ENCODE measurements at regions not wholly inside any gene's neighbourhood (a gene's known extent, or its start where the extent isn't known, plus 50 kb on each side); places are given as distances from the start of the nearest gene placed in this dataset.
A peak's percentile ranks its signal among the peaks of the same experiment; 100 is the strongest.

DNA sequence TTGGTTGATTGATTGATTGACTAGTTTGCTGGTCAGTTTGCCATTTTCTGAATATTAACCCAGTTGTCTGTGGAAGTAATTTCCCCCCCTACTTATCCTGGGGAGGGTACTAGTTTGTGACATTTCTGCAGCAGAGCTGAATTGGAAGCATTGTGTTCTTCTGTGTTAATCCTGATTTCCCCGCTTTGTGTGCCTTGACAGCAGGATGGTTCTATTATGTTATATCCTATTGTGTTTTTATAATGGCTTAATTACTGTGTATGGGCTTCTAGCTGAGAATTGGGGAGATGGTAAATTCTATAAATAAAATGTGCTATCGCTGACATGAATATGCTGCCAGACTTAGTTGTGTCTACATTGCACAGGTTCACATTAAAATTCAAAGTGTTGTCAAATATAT lies 499.7 kb downstream of the COG6 start:
- Histone ChIP-seq H3K27me3 (ENCODE audit: insufficient read depth, low read length) (no peaks in the 10 kb centered on the region), H2BK5ac (ENCODE audit: low read depth, low read length, poor library complexity) (no peak overlapping the region), H2AFZ (ENCODE audit: insufficient read depth, low read length, poor library complexity) (no peak overlapping the region), H3K79me2 (ENCODE audit: control insufficient read depth, insufficient read depth, low read length, poor library complexity) (no peaks in the 10 kb centered on the region), H3K36me3 (ENCODE audit: control insufficient read depth in 1 of 2, insufficient read depth in 2 of 2, low read length in 2 of 2) (no peaks in the 10 kb centered on the region), H2BK120ac (ENCODE audit: insufficient read depth, low read length, poor library complexity) (no peak overlapping the region), H3K4me1 (ENCODE audit: control insufficient read depth in 1 of 2, insufficient read depth in 2 of 2, low read length in 2 of 2) (peaks cover 3 to 6% of the 10 kb centered on the region in 2 experiments), H3K9me3 (ENCODE audit: insufficient read depth, low read depth, low read length) (no peaks in the 10 kb centered on the region), H3K4me2 (ENCODE audit: low read length) (no peak overlapping the region), H3K79me1 (ENCODE audit: low read length) (peaks cover 3% of the 10 kb centered on the region), H3K9ac (ENCODE audit: low read length) (no peak overlapping the region), H3K23ac (ENCODE audit: low read length) (no peak overlapping the region), H4K8ac (ENCODE audit: low read depth, low read length) (no peak overlapping the region), H3K4ac (ENCODE audit: low read depth, low read length) (no peak overlapping the region), H2BK12ac (ENCODE audit: low read length) (no peak overlapping the region), H3K18ac (ENCODE audit: low read length) (no peak overlapping the region), H2AK5ac (ENCODE audit: low read length) (no peak overlapping the region), H3K27ac (ENCODE audit: low read depth, low read length) (no peak overlapping the region), H4K12ac (ENCODE audit: low read depth, low read length) (no peak overlapping the region), H4K91ac (ENCODE audit: low read depth, low read length) (no peak overlapping the region), H3K14ac (ENCODE audit: low read length) (no peak overlapping the region), H3K4me3 (ENCODE audit: low read depth, low read length) (no peak overlapping the region)
- WGBS (ENCODE audit: extremely low coverage, insufficient coverage, insufficient read length), result no CpG with 5 or more reads among the region's 2 CpGs
- no peak for DNase-seq

DNA sequence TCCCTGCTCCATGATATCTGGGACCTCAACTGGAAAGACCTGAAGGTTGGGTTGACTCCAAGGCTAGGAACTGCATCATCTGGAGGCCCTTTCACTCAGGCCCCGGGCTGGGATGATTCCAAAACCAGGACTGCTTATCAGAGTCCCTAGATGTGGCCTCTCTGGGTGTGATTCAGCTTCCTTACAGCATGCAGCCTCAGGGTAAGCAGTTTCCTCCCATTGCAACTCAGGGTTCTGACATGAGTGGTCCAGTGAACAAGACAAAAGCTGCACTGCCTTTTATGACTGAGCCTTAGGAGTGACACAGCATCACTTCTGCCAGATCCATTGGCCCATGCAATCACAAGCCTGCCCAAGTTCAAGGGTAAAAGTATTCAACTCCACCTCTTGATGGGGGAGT lies 502.8 kb downstream of the COG6 start:
- H3K9ac ChIP-seq (ENCODE audit: low read length), result no peak overlapping the region
- no peak overlapping the region for H4K91ac ChIP-seq (ENCODE audit: low read depth, low read length)
- H3K4me2 ChIP-seq (ENCODE audit: low read length), result no peak overlapping the region
- H3K79me2 ChIP-seq (ENCODE audit: control insufficient read depth, insufficient read depth, low read length, poor library complexity), result no peaks in the 10 kb centered on the region
- H3K23ac ChIP-seq (ENCODE audit: low read length), result no peak overlapping the region
- H2BK12ac ChIP-seq (ENCODE audit: low read length), result no peak overlapping the region
- peaks cover 7% of the 10 kb centered on the region for H3K79me1 ChIP-seq (ENCODE audit: low read length)
- no peak overlapping the region for H3K14ac ChIP-seq (ENCODE audit: low read length)
- no peak overlapping the region for H2AK5ac ChIP-seq (ENCODE audit: low read length)
- no CpG with 5 or more reads among the region's 1 CpG for WGBS (ENCODE audit: extremely low coverage, insufficient coverage, insufficient read length)
- DNase-seq, result peak; percentile 47
- H2BK120ac ChIP-seq (ENCODE audit: insufficient read depth, low read length, poor library complexity), result no peak overlapping the region
- no peak overlapping the region for H2BK5ac ChIP-seq (ENCODE audit: low read depth, low read length, poor library complexity)
- H3K4me1 ChIP-seq (ENCODE audit: control insufficient read depth in 1 of 2, insufficient read depth in 2 of 2, low read length in 2 of 2), result peaks cover 6 to 8% of the 10 kb centered on the region in 2 experiments
- no peak overlapping the region for H4K8ac ChIP-seq (ENCODE audit: low read depth, low read length)
- no peaks in the 10 kb centered on the region for H3K36me3 ChIP-seq (ENCODE audit: control insufficient read depth in 1 of 2, insufficient read depth in 2 of 2, low read length in 2 of 2)
- H3K18ac ChIP-seq (ENCODE audit: low read length), result no peak overlapping the region
- H3K9me3 ChIP-seq (ENCODE audit: insufficient read depth, low read depth, low read length), result no peaks in the 10 kb centered on the region
- H4K12ac ChIP-seq (ENCODE audit: low read depth, low read length), result no peak overlapping the region
- no peak overlapping the region for H2AFZ ChIP-seq (ENCODE audit: insufficient read depth, low read length, poor library complexity)
- no peak overlapping the region for H3K27ac ChIP-seq (ENCODE audit: low read depth, low read length)
- H3K27me3 ChIP-seq (ENCODE audit: insufficient read depth, low read length), result no peaks in the 10 kb centered on the region
- H3K4ac ChIP-seq (ENCODE audit: low read depth, low read length), result no peak overlapping the region
- H3K4me3 ChIP-seq (ENCODE audit: low read depth, low read length), result peak overlapping the region; percentile 13

DNA sequence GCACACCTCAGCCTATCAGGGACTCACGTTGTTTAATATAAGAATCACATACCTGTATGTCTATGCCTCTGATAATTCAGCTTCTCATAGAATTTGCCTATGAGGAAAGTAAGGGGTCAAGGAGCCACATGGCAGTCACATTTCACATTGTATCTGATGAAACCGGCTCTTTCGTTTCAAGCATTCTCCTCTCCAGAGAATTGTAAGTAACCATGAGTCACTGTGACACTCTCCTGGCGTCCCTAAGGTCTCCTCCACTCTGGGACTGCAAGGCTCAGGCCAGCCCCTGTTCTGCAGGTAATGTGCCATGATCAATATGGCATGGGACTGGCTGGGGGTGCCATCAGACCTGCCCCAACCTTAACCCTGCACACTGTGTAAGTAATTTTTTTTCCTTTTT lies 503.3 kb downstream of the COG6 start:
- H2AFZ ChIP-seq (ENCODE audit: insufficient read depth, low read length, poor library complexity), result no peak overlapping the region
- no peak overlapping the region for H2BK12ac ChIP-seq (ENCODE audit: low read length)
- no CpG with 5 or more reads among the region's 4 CpGs for WGBS (ENCODE audit: extremely low coverage, insufficient coverage, insufficient read length)
- H2AK5ac ChIP-seq (ENCODE audit: low read length), result no peak overlapping the region
- H3K79me2 ChIP-seq (ENCODE audit: control insufficient read depth, insufficient read depth, low read length, poor library complexity), result no peaks in the 10 kb centered on the region
- H3K79me1 ChIP-seq (ENCODE audit: low read length), result peaks cover 11% of the 10 kb centered on the region
- no peak overlapping the region for H2BK5ac ChIP-seq (ENCODE audit: low read depth, low read length, poor library complexity)
- no peak overlapping the region for H4K12ac ChIP-seq (ENCODE audit: low read depth, low read length)
- no peaks in the 10 kb centered on the region for H3K27me3 ChIP-seq (ENCODE audit: insufficient read depth, low read length)
- H3K27ac ChIP-seq (ENCODE audit: low read depth, low read length), result no peak overlapping the region
- no peak overlapping the region for H3K18ac ChIP-seq (ENCODE audit: low read length)
- no peak overlapping the region for H3K4me3 ChIP-seq (ENCODE audit: low read depth, low read length)
- H3K36me3 ChIP-seq (ENCODE audit: control insufficient read depth in 1 of 2, insufficient read depth in 2 of 2, low read length in 2 of 2), result no peaks in the 10 kb centered on the region
- peaks cover 9 to 13% of the 10 kb centered on the region in 2 experiments for H3K4me1 ChIP-seq (ENCODE audit: control insufficient read depth in 1 of 2, insufficient read depth in 2 of 2, low read length in 2 of 2)
- H3K14ac ChIP-seq (ENCODE audit: low read length), result no peak overlapping the region
- H2BK120ac ChIP-seq (ENCODE audit: insufficient read depth, low read length, poor library complexity), result no peak overlapping the region
- H3K4me2 ChIP-seq (ENCODE audit: low read length), result no peak overlapping the region
- no peak overlapping the region for H3K4ac ChIP-seq (ENCODE audit: low read depth, low read length)
- no peaks in the 10 kb centered on the region for H3K9me3 ChIP-seq (ENCODE audit: insufficient read depth, low read depth, low read length)
- no peak overlapping the region for H4K91ac ChIP-seq (ENCODE audit: low read depth, low read length)
- no peak overlapping the region for H3K23ac ChIP-seq (ENCODE audit: low read length)
- H4K8ac ChIP-seq (ENCODE audit: low read depth, low read length), result no peak overlapping the region
- no peak overlapping the region for H3K9ac ChIP-seq (ENCODE audit: low read length)
- DNase-seq, result no peak

DNA sequence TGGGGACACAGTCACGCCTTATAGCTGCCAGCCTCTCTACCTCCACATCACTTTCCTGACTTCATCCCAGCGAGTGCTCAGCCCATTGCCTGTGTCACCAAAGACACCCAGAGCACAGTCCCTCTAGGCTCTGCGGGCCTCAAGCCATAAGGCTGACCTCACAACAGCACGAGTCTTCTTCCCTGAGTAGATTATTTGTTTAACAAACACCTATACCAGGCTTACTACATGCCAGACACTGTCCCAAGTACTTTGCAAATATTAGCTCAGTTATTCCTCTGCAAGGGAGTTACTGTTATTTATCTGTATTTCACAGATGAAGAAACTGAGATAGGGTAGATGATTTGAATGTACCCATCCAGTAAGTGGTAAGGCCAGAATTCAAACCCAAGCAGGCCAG lies 504.3 kb downstream of the COG6 start:
- no peaks in the 10 kb centered on the region for H3K36me3 ChIP-seq (ENCODE audit: control insufficient read depth in 1 of 2, insufficient read depth in 2 of 2, low read length in 2 of 2)
- peaks cover 13% of the 10 kb centered on the region for H3K79me1 ChIP-seq (ENCODE audit: low read length)
- no peak overlapping the region for H2BK5ac ChIP-seq (ENCODE audit: low read depth, low read length, poor library complexity)
- no peak overlapping the region for H3K27ac ChIP-seq (ENCODE audit: low read depth, low read length)
- H4K12ac ChIP-seq (ENCODE audit: low read depth, low read length), result no peak overlapping the region
- H3K4me3 ChIP-seq (ENCODE audit: low read depth, low read length), result no peak overlapping the region
- H3K9me3 ChIP-seq (ENCODE audit: insufficient read depth, low read depth, low read length), result no peaks in the 10 kb centered on the region
- H2BK12ac ChIP-seq (ENCODE audit: low read length), result peak overlapping the region; percentile 34
- peak overlapping the region; percentile 44 for H2AK5ac ChIP-seq (ENCODE audit: low read length)
- H3K79me2 ChIP-seq (ENCODE audit: control insufficient read depth, insufficient read depth, low read length, poor library complexity), result no peaks in the 10 kb centered on the region
- no peak overlapping the region for H4K8ac ChIP-seq (ENCODE audit: low read depth, low read length)
- DNase-seq, result no peak
- H3K27me3 ChIP-seq (ENCODE audit: insufficient read depth, low read length), result no peaks in the 10 kb centered on the region
- H3K18ac ChIP-seq (ENCODE audit: low read length), result no peak overlapping the region
- peak overlapping the region; percentile 25 for H2BK120ac ChIP-seq (ENCODE audit: insufficient read depth, low read length, poor library complexity)
- peaks cover 13 to 14% of the 10 kb centered on the region in 2 experiments for H3K4me1 ChIP-seq (ENCODE audit: control insufficient read depth in 1 of 2, insufficient read depth in 2 of 2, low read length in 2 of 2)
- H2AFZ ChIP-seq (ENCODE audit: insufficient read depth, low read length, poor library complexity), result no peak overlapping the region
- no CpG with 5 or more reads among the region's 4 CpGs for WGBS (ENCODE audit: extremely low coverage, insufficient coverage, insufficient read length)
- peak overlapping the region; percentile 17 for H3K14ac ChIP-seq (ENCODE audit: low read length)
- H3K4me2 ChIP-seq (ENCODE audit: low read length), result no peak overlapping the region
- H4K91ac ChIP-seq (ENCODE audit: low read depth, low read length), result peak overlapping the region; percentile 32
- H3K9ac ChIP-seq (ENCODE audit: low read length), result no peak overlapping the region
- no peak overlapping the region for H3K23ac ChIP-seq (ENCODE audit: low read length)
- H3K4ac ChIP-seq (ENCODE audit: low read depth, low read length), result no peak overlapping the region

Data from trophoblast cell (in vitro differentiated cells and primary cell).